Posterior vena cava (tissue), 2 donors: ENCODE measurements at regions not wholly inside any gene's neighbourhood (a gene's known extent, or its start where the extent isn't known, plus 50 kb on each side); places are given as distances from the start of the nearest gene placed in this dataset.

Source experiments
- DNase-seq: peaks from one replicate; pipeline ENCODE4 v3.0.0-alpha.2; 2020; ENCODE audit warnings: low spot score
- intact Hi-C, 2 donors: fragments of 100-400 bp; cut with DNase I; formaldehyde crosslinking; loops; one replicate each; pipeline versions ENCODE4 v1.14.1 to v1.14.2; 2022 to 2023
- donor health status: DM: yes; HTN: yes; CAD: no.
- donor health status: DM: yes; HTN: yes; CAD: no.

- DNase-seq, result no peak
- intact Hi-C loops, result no loop called here
Measured at GRCh38 chr9:107110153-107110552, 172.9 kb upstream of the RAD23B start.

- no peak for DNase-seq
- intact Hi-C loops, result no loop called here
Measured at GRCh38 chr9:107112707-107113243, 170.3 kb upstream of the RAD23B start.

- DNase-seq, result no peak
Measured at GRCh38 chr9:107118863-107119624, 164.0 kb upstream of the RAD23B start.

GRCh38 chr9:107119735-107120134 lies 163.3 kb upstream of the RAD23B start:
- intact Hi-C loops, result no loop called here
- DNase-seq, result no peak

More at GRCh38 chr9:107118863-107119624, 164.0 kb upstream of the RAD23B start:
- intact Hi-C loops, result no loop called here

GRCh38 chr9:107123389-107123788 lies 159.7 kb upstream of the RAD23B start:
- DNase-seq, result no peak
- intact Hi-C loops, result no loop called here

- no peak for DNase-seq
- intact Hi-C loops, result loop anchor here in 1 of 2 donors (1.0 kb wide), 1 partner anchor 35 kb away; no protein-coding TSS in a partner anchor
Measured at GRCh38 chr9:107127608-107128007, 155.5 kb upstream of the RAD23B start.

- no peak for DNase-seq
- intact Hi-C loops, result no loop called here
Measured at GRCh38 chr9:107131108-107131799, 151.8 kb upstream of the RAD23B start.

GRCh38 chr9:107136296-107136695 lies 146.8 kb upstream of the RAD23B start:
- intact Hi-C loops, result no loop called here
- no peak for DNase-seq

- intact Hi-C loops, result no loop called here
- no peak for DNase-seq
Measured at GRCh38 chr9:107137495-107138202, 145.4 kb upstream of the RAD23B start.

- DNase-seq, result no peak
- intact Hi-C loops, result no loop called here
Measured at GRCh38 chr9:107138261-107138992, 144.7 kb upstream of the RAD23B start.

GRCh38 chr9:107141967-107142366 lies 141.1 kb upstream of the RAD23B start:
- no peak for DNase-seq
- intact Hi-C loops, result no loop called here

- intact Hi-C loops, result no loop called here
- DNase-seq, result no peak
Measured at GRCh38 chr9:107142430-107142829, 140.6 kb upstream of the RAD23B start.

GRCh38 chr9:107142896-107143603 lies 140.0 kb upstream of the RAD23B start:
- no peak for DNase-seq

GRCh38 chr9:107144475-107144874 lies 138.6 kb upstream of the RAD23B start:
- no peak for DNase-seq
- intact Hi-C loops, result no loop called here

More at GRCh38 chr9:107142896-107143603, 140.0 kb upstream of the RAD23B start:
- intact Hi-C loops, result no loop called here

- intact Hi-C loops, result no loop called here
- DNase-seq, result no peak
Measured at GRCh38 chr9:107147134-107147533, 135.9 kb upstream of the RAD23B start.

- no peak for DNase-seq
- intact Hi-C loops, result no loop called here
Measured at GRCh38 chr9:107148216-107148615, 134.9 kb upstream of the RAD23B start.

- no peak for DNase-seq
- intact Hi-C loops, result no loop called here
Measured at GRCh38 chr9:107149756-107150155, 133.3 kb upstream of the RAD23B start.

- intact Hi-C loops, result no loop called here
- no peak for DNase-seq
Measured at GRCh38 chr9:107153336-107153735, 129.7 kb upstream of the RAD23B start.

GRCh38 chr9:107154291-107154690 lies 128.8 kb upstream of the RAD23B start:
- no peak for DNase-seq
- intact Hi-C loops, result no loop called here
